Neural cell (in vitro differentiated cells): ENCODE measurements at regions not wholly inside any gene's neighbourhood (a gene's known extent, or its start where the extent isn't known, plus 50 kb on each side); places are given as distances from the start of the nearest gene placed in this dataset.

Experiments
- H2AFZ ChIP-seq: fragments of 200-600, 300-800 bp; sonication (generic), shearing (Covaris generic); 2 replicates; pipeline ENCODE4 v1.6.0; 2014; ENCODE audit warnings: low read depth, mild to moderate bottlenecking, antibody characterized with exemption, low read length, moderate library complexity
- H3F3A ChIP-seq: fragments of 200-600 bp; shearing (Covaris generic); 2 replicates; pipeline ENCODE4 v1.6.1; 2016; ENCODE audit warnings: mild to moderate bottlenecking, moderate library complexity, mixed read lengths, antibody characterized with exemption, low read length; ENCODE audit not compliant: insufficient read depth, poor library complexity, severe bottlenecking
- H3K27ac ChIP-seq: fragments of 200-600, 300-800 bp; sonication (generic), shearing (Covaris generic); 2 replicates; pipeline ENCODE4 v1.5.1; 2014; ENCODE audit warnings: mild to moderate bottlenecking, low read length, moderate library complexity
- H3K27me3 ChIP-seq: fragments of 300-800, 200-600 bp; sonication (generic), shearing (Covaris generic); 2 replicates; pipeline ENCODE4 v1.6.0; 2014; ENCODE audit warnings: mild to moderate bottlenecking, low read depth, low read length, moderate library complexity; ENCODE audit not compliant: insufficient read depth
- H3K36me3 ChIP-seq: fragments of 300-800, 200-600 bp; sonication (generic), shearing (Covaris generic); 2 replicates; pipeline ENCODE4 v1.5.1; 2014; ENCODE audit warnings: mild to moderate bottlenecking, antibody characterized with exemption, low read length, moderate library complexity; ENCODE audit not compliant: insufficient read depth
- H3K4me2 ChIP-seq: fragments of 300-800, 200-600 bp; sonication (generic), shearing (Covaris generic); 2 replicates; pipeline ENCODE4 v1.6.0; 2014; ENCODE audit warnings: mild to moderate bottlenecking, low read length
- H3K4me3 ChIP-seq: fragments of 300-800, 200-600 bp; sonication (generic), shearing (Covaris generic); 2 replicates; pipeline ENCODE4 v1.5.1; 2014; ENCODE audit warnings: mild to moderate bottlenecking, low read length, moderate library complexity
- H3K79me2 ChIP-seq: fragments of 200-600 bp; shearing (Covaris generic); replicated peaks from 2 replicates; pipeline ENCODE4 v1.6.0; 2014; ENCODE audit warnings: mild to moderate bottlenecking, low read length, moderate library complexity; ENCODE audit not compliant: insufficient read depth
- H3K9ac ChIP-seq: fragments of 300-800, 200-600 bp; sonication (generic), shearing (Covaris generic); 2 replicates; pipeline ENCODE4 v1.6.1; 2016; ENCODE audit warnings: mild to moderate bottlenecking, low read length, mixed read lengths
- H3K9me2 ChIP-seq: fragments of 200-600 bp; shearing (Covaris generic); 2 replicates; pipeline ENCODE4 v1.6.1; 2016; ENCODE audit warnings: mild to moderate bottlenecking, low read length, mixed read lengths; ENCODE audit not compliant: insufficient read depth
- H3K9me3 ChIP-seq: fragments of 200-600, 300-800 bp; sonication (generic), shearing (Covaris generic); 2 replicates; pipeline ENCODE4 v1.6.1; 2016; ENCODE audit warnings: mild to moderate bottlenecking, mixed run types, low read length, moderate library complexity, mixed read lengths
- H4K20me1 ChIP-seq: fragments of 200-600 bp; shearing (Covaris generic); 2 replicates; pipeline ENCODE4 v1.6.1; 2016; ENCODE audit warnings: mild to moderate bottlenecking, mixed run types; ENCODE audit not compliant: insufficient read depth
- EP300 ChIP-seq: fragments of 450-650 bp; conservative IDR thresholded peaks from 2 replicates; pipeline ENCODE4 v1.6.1; 2014; ENCODE audit warnings: antibody characterized with exemption, mild to moderate bottlenecking, moderate library complexity; ENCODE audit not compliant: poor library complexity, severe bottlenecking
- EZH2 ChIP-seq: fragments of 200-600, 300-800 bp; shearing (Covaris generic), sonication (generic); IDR thresholded peaks from 2 replicates; pipeline ENCODE4 v1.6.1; 2014; ENCODE audit warnings: antibody characterized with exemption, low read length, borderline replicate concordance, mild to moderate bottlenecking; ENCODE audit not compliant: insufficient read depth, poor library complexity, severe bottlenecking
- MXI1 ChIP-seq: fragments of 450-650 bp; conservative IDR thresholded peaks from 2 replicates; pipeline ENCODE4 v1.6.1; 2014; ENCODE audit warnings: antibody characterized with exemption, mild to moderate bottlenecking; ENCODE audit not compliant: poor library complexity, severe bottlenecking
- POLR2AphosphoS5 ChIP-seq: IDR thresholded peaks from 2 replicates; pipeline ENCODE4 v1.6.1; 2012
- RAD21 ChIP-seq: fragments of 450-650 bp; conservative IDR thresholded peaks from 2 replicates; pipeline ENCODE4 v1.6.1; 2014; ENCODE audit warnings: antibody characterized with exemption, mild to moderate bottlenecking, moderate library complexity
- SMC3 ChIP-seq: fragments of 450-650 bp; conservative IDR thresholded peaks from 2 replicates; pipeline ENCODE4 v1.6.1; 2014; ENCODE audit warnings: antibody characterized with exemption, mild to moderate bottlenecking, moderate library complexity; ENCODE audit not compliant: poor library complexity
- TAF1 ChIP-seq: IDR thresholded peaks from 2 replicates; pipeline ENCODE4 v1.6.1; 2012; ENCODE audit warnings: low read depth
- TF ChIP-seq, protein P1 (sequence below): IDR thresholded peaks from 2 replicates; pipeline ENCODE4 v1.6.1; 2012; ENCODE audit warnings: borderline replicate concordance
- TF ChIP-seq, protein P2 (sequence below): fragments of 450-650 bp; IDR thresholded peaks from 2 replicates; pipeline ENCODE4 v1.5.1; 2014; ENCODE audit warnings: antibody characterized with exemption, mild to moderate bottlenecking, moderate library complexity; ENCODE audit not compliant: poor library complexity, severe bottlenecking

DNA sequence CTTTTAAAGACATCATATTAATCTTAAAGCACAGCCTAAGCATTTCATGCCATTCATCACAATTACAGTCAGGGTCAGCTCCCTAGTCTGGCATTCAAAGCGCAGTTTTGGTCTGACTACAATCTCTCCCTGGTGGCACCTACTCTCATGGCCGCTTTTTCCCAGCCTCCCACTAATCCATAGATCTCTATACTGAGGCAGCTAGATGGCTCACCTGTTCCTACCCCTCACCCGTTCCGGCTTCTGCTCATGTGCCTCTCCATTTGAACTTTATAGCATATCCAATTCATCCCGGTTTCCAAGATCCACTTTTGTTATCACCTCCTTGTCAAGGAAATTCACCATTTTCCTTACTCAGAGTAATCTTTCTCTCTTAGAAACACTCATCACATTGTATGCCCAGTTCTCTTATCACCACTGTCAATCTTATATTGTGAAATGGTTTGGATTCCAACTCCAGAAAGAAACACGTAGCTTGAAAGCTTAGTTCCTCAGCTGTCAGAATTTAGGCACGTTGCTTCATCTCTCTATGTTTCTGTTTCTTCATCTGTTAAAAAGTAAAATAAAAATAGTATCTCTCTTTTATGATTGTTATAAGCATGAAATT is 220.0 kb upstream of the UBE2E2 start:
- H3F3A ChIP-seq: no peaks in the 10 kb centered on the region
- no peaks in the 10 kb centered on the region for H3K9me2 ChIP-seq
- H3K9ac ChIP-seq: no peak overlapping the region
- no peak overlapping the region for H2AFZ ChIP-seq
- no peaks in the 10 kb centered on the region for H3K79me2 ChIP-seq
- H3K4me2 ChIP-seq: no peak overlapping the region
- H4K20me1 ChIP-seq: no peaks in the 10 kb centered on the region
- H3K9me3 ChIP-seq: no peaks in the 10 kb centered on the region
- no peaks in the 10 kb centered on the region for H3K36me3 ChIP-seq
- no peak overlapping the region for H3K4me3 ChIP-seq
- H3K27ac ChIP-seq: no peak overlapping the region
- TF ChIP-seq, protein P1, sequence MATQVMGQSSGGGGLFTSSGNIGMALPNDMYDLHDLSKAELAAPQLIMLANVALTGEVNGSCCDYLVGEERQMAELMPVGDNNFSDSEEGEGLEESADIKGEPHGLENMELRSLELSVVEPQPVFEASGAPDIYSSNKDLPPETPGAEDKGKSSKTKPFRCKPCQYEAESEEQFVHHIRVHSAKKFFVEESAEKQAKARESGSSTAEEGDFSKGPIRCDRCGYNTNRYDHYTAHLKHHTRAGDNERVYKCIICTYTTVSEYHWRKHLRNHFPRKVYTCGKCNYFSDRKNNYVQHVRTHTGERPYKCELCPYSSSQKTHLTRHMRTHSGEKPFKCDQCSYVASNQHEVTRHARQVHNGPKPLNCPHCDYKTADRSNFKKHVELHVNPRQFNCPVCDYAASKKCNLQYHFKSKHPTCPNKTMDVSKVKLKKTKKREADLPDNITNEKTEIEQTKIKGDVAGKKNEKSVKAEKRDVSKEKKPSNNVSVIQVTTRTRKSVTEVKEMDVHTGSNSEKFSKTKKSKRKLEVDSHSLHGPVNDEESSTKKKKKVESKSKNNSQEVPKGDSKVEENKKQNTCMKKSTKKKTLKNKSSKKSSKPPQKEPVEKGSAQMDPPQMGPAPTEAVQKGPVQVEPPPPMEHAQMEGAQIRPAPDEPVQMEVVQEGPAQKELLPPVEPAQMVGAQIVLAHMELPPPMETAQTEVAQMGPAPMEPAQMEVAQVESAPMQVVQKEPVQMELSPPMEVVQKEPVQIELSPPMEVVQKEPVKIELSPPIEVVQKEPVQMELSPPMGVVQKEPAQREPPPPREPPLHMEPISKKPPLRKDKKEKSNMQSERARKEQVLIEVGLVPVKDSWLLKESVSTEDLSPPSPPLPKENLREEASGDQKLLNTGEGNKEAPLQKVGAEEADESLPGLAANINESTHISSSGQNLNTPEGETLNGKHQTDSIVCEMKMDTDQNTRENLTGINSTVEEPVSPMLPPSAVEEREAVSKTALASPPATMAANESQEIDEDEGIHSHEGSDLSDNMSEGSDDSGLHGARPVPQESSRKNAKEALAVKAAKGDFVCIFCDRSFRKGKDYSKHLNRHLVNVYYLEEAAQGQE: no peak
- no peak for TF ChIP-seq MXI1
- TF ChIP-seq RAD21: no peak
- TF ChIP-seq TAF1: no peak
- TF ChIP-seq POLR2AphosphoS5: no peak
- TF ChIP-seq EP300: no peak
- no peak for TF ChIP-seq SMC3
- TF ChIP-seq EZH2: no peak
- no peaks in the 10 kb centered on the region for H3K27me3 ChIP-seq

DNA sequence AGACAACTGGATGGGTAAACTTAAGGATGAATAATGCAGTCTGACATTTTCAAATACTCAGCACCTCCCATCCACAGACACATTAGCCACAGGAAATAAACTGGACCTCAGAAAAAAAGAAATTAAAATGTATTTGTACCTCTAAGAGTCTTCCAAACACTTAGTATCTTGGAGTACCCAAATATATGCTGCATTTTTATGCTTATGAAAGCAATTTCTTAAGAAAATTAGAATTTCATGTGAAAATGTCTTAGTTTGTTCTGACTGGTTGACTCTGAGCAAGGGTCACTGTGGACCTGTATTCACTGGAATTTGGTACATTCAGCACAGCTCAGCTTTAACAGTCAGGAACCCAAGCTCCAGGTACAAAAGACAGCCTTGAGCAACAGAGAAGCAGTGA is 216.2 kb upstream of the UBE2E2 start:
- no peak overlapping the region for H3K9ac ChIP-seq
- no peak overlapping the region for H3K4me3 ChIP-seq
- no peaks in the 10 kb centered on the region for H3K36me3 ChIP-seq
- H4K20me1 ChIP-seq: no peaks in the 10 kb centered on the region
- no peaks in the 10 kb centered on the region for H3K9me2 ChIP-seq
- H3K27me3 ChIP-seq: no peaks in the 10 kb centered on the region
- no peaks in the 10 kb centered on the region for H3K79me2 ChIP-seq
- no peak overlapping the region for H3K4me2 ChIP-seq
- TF ChIP-seq EZH2 (no peak), SMC3 (no peak), EP300 (no peak), TAF1 (no peak), POLR2AphosphoS5 (no peak), RAD21 (no peak), MXI1 (no peak)
- TF ChIP-seq, protein P1: no peak
- TF ChIP-seq, protein P2, sequence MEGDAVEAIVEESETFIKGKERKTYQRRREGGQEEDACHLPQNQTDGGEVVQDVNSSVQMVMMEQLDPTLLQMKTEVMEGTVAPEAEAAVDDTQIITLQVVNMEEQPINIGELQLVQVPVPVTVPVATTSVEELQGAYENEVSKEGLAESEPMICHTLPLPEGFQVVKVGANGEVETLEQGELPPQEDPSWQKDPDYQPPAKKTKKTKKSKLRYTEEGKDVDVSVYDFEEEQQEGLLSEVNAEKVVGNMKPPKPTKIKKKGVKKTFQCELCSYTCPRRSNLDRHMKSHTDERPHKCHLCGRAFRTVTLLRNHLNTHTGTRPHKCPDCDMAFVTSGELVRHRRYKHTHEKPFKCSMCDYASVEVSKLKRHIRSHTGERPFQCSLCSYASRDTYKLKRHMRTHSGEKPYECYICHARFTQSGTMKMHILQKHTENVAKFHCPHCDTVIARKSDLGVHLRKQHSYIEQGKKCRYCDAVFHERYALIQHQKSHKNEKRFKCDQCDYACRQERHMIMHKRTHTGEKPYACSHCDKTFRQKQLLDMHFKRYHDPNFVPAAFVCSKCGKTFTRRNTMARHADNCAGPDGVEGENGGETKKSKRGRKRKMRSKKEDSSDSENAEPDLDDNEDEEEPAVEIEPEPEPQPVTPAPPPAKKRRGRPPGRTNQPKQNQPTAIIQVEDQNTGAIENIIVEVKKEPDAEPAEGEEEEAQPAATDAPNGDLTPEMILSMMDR: no peak
- H2AFZ ChIP-seq: no peak overlapping the region
- no peaks in the 10 kb centered on the region for H3K9me3 ChIP-seq
- H3K27ac ChIP-seq: no peak overlapping the region
- no peaks in the 10 kb centered on the region for H3F3A ChIP-seq
